CD4-positive, alpha-beta T cell (primary cell): ENCODE measurements at regions not wholly inside any gene's neighbourhood (a gene's known extent, or its start where the extent isn't known, plus 50 kb on each side); places are given as distances from the start of the nearest gene placed in this dataset.

Source experiments
- ATAC-seq: fragments of 200-7000 bp; cut with Tn5 transposase; one replicate; pipeline ENCODE4 v1.10.0; 2022; ENCODE audit warnings: mild to moderate bottlenecking; ENCODE audit not compliant: poor library complexity
- CTCF ChIA-PET: fragments of 350-600 bp; sonication (Branson Sonifier 250); formaldehyde crosslinking; loops from one replicate; lab custom pipeline; 2021; ENCODE audit warnings: antibody characterized with exemption, inconsistent platforms; lab: Charles Lee
- POLR2A ChIA-PET: fragments of 350-600 bp; sonication (Branson Sonifier 250); formaldehyde crosslinking; loops from one replicate; lab custom pipeline; 2021; ENCODE audit warnings: antibody characterized with exemption, inconsistent platforms; lab: Charles Lee
- DNase-seq, 14 experiments: peaks; one replicate each; pipeline ENCODE4 v3.0.0-alpha.2; 2013 to 2020; ENCODE audit warnings: mixed read lengths in 2 of 14
- H3K27ac ChIP-seq, 2 donors: one replicate each; pipeline versions ENCODE4 v1.5.1 to v1.7.0; 2013; ENCODE audit warnings: low read length in 2 of 2, low read depth in 1 of 2, mild to moderate bottlenecking in 1 of 2
- H3K27me3 ChIP-seq, 2 experiments: 1 replicate in 1 of 2; 2 replicates in 1 of 2; pipeline versions ENCODE4 v1.6.1 to v1.7.0; 2013; ENCODE audit warnings: low read length in 2 of 2, control low read depth in 1 of 2, mild to moderate bottlenecking in 1 of 2, moderate library complexity in 1 of 2; ENCODE audit not compliant: insufficient read depth in 2 of 2, control insufficient read depth in 1 of 2
- H3K36me3 ChIP-seq: one replicate; pipeline ENCODE4 v1.6.1; 2013; ENCODE audit warnings: low read length, control low read depth; ENCODE audit not compliant: insufficient read depth
- H3K4me1 ChIP-seq: one replicate; pipeline ENCODE4 v1.6.1; 2013; ENCODE audit warnings: low read length, control low read depth; ENCODE audit not compliant: insufficient read depth
- H3K4me3 ChIP-seq: one replicate; pipeline ENCODE4 v1.5.1; 2013; ENCODE audit warnings: mild to moderate bottlenecking, low read length, moderate library complexity
- H3K9me3 ChIP-seq, 2 experiments: 1 replicate in 1 of 2; 2 replicates in 1 of 2; pipeline versions ENCODE4 v1.6.1 to v1.7.0; 2013; ENCODE audit warnings: low read length in 2 of 2, mild to moderate bottlenecking in 2 of 2, control low read depth in 1 of 2, moderate library complexity in 1 of 2; ENCODE audit not compliant: control insufficient read depth in 1 of 2, insufficient read depth in 1 of 2
- H3K27ac Mint-ChIP-seq: one replicate; pipeline ENCODE4 v1.8.0; 2020; ENCODE audit warnings: mixed read lengths
- H3K27me3 Mint-ChIP-seq: one replicate; pipeline ENCODE4 v1.8.0; 2021; ENCODE audit warnings: mixed read lengths
- H3K36me3 Mint-ChIP-seq: one replicate; pipeline ENCODE4 v1.8.0; 2021; ENCODE audit warnings: low read depth, mixed read lengths
- H3K4me1 Mint-ChIP-seq: one replicate; pipeline ENCODE4 v1.8.0; 2021; ENCODE audit warnings: low read depth, mixed read lengths
- H3K4me3 Mint-ChIP-seq: one replicate; pipeline ENCODE4 v1.8.0; 2020; ENCODE audit warnings: mild to moderate bottlenecking, mixed read lengths
- H3K9me3 Mint-ChIP-seq: one replicate; pipeline ENCODE4 v1.8.0; 2020; ENCODE audit warnings: mixed read lengths
- intact Hi-C, 2 experiments: fragments of 100-400 bp; cut with DNase I in 1 of 2; cut with micrococcal nuclease in 1 of 2; formaldehyde crosslinking; loops; one replicate each; pipeline versions ENCODE4 v1.15.1 to v1.9.0; 2023 to 2025; cut with DNase I, micrococcal nuclease
- TF ChIP-seq, protein P1 (sequence below): fragments of 200-600 bp; IDR thresholded peaks from one replicate; pipeline ENCODE4 v1.8.0; 2022; ENCODE audit warnings: antibody characterized with exemption, mild to moderate bottlenecking

DNA sequence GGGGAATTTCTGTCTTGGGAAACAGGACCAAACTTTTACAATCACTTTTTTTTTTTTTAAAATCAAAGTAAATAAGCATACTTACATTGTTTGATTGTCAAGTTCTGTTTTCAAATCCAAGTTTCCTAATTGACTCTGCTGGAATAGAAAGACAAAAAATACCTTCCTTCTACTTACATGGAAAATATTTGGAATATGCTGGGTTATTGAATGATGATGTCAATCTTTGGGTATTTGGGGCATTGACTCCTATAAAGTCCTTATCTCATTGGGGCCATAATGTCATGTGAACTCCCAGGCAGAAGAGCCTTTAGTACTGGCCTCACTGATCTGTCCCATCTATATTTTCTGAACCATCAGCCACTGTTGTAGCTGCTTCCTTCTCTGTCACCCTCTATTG lies 122.6 kb upstream of the NOX3 start:
- CTCF ChIA-PET = no interaction called here
- intact Hi-C loops = no loop called here
- Histone ChIP-seq H3K4me3 (no peak overlapping the region), H3K36me3 (no peaks in the 10 kb centered on the region), H3K9me3 (no peaks in the 10 kb centered on the region), H3K27me3 (peaks cover 0 to 4% of the 10 kb centered on the region in 2 experiments), H3K27ac (no peak overlapping the region), H3K4me1 (no peaks in the 10 kb centered on the region)
- H3K4me1 Mint-ChIP-seq = no peaks in the 10 kb centered on the region
- peaks cover 19% of the 10 kb centered on the region for H3K27me3 Mint-ChIP-seq
- H3K27ac Mint-ChIP-seq = no peak overlapping the region
- POLR2A ChIA-PET = no interaction called here
- no peak for ATAC-seq
- DNase-seq = no peak
- TF ChIP-seq, protein P1, sequence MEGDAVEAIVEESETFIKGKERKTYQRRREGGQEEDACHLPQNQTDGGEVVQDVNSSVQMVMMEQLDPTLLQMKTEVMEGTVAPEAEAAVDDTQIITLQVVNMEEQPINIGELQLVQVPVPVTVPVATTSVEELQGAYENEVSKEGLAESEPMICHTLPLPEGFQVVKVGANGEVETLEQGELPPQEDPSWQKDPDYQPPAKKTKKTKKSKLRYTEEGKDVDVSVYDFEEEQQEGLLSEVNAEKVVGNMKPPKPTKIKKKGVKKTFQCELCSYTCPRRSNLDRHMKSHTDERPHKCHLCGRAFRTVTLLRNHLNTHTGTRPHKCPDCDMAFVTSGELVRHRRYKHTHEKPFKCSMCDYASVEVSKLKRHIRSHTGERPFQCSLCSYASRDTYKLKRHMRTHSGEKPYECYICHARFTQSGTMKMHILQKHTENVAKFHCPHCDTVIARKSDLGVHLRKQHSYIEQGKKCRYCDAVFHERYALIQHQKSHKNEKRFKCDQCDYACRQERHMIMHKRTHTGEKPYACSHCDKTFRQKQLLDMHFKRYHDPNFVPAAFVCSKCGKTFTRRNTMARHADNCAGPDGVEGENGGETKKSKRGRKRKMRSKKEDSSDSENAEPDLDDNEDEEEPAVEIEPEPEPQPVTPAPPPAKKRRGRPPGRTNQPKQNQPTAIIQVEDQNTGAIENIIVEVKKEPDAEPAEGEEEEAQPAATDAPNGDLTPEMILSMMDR = no peak
- no peak overlapping the region for H3K4me3 Mint-ChIP-seq
- H3K9me3 Mint-ChIP-seq = no peaks in the 10 kb centered on the region
- no peaks in the 10 kb centered on the region for H3K36me3 Mint-ChIP-seq

DNA sequence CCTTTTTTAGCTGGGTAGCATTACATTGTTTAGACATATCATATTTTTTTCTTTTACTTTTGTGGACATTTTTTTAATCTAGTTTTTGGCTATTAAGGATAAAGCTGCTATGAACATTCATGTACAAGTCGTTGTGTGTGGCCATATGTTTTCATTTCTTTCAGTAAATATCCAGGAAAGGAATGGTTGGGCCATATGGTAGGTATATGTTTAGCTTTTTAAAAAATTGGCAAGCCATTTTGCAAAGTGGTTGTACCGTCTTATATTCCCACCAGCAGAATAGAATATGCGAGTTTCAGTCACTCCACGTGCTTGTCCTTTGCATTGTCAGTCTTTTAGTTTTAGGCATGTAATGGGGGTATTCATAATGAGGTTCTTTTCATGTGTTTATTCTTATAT lies 106.3 kb upstream of the NOX3 start:
- Histone ChIP-seq H3K27ac (no peak overlapping the region), H3K36me3 (no peaks in the 10 kb centered on the region), H3K4me1 (no peaks in the 10 kb centered on the region), H3K27me3 (no peaks in the 10 kb centered on the region), H3K9me3 (no peaks in the 10 kb centered on the region), H3K4me3 (no peak overlapping the region)
- POLR2A ChIA-PET = no interaction called here
- TF ChIP-seq, protein P1 = no peak
- no peaks in the 10 kb centered on the region for H3K9me3 Mint-ChIP-seq
- intact Hi-C loops = no loop called here
- ATAC-seq = no peak
- no peaks in the 10 kb centered on the region for H3K36me3 Mint-ChIP-seq
- CTCF ChIA-PET = no interaction called here
- H3K27me3 Mint-ChIP-seq = no peaks in the 10 kb centered on the region
- no peaks in the 10 kb centered on the region for H3K4me1 Mint-ChIP-seq
- H3K27ac Mint-ChIP-seq = no peak overlapping the region
- no peak for DNase-seq
- no peak overlapping the region for H3K4me3 Mint-ChIP-seq

DNA sequence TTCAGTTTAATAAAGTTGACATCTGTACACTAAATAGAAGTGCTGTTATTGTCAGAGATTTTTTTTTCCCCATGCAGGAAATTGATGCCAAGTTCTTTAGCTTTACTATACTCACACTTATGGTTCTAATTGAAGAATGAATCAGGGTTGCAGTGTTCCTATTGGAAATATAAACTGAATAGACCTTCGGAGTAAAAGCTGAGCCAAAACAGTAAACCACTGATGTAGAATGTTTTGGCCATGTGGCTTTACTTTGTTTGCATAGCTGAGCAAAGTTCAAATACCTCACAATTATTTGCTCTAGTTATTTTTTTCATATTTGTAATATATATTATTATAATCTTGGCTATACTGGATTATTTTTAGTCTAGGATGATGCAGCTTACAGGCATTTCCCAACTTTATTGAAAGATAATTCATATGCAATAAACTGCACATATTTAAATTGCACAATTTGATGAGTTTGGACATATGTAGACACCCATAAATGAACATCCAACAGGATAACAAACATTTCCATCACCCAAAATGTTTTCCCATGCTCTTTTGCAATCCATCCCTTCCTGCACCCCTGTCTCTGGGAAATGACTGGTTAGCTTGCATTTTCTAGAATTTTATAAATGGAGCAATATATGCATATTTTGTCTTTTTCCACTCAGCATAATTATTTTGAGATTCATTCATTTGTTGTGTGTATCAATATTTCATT lies 105.8 kb upstream of the NOX3 start:
- Mint-ChIP-seq H3K4me3 (no peak overlapping the region), H3K27ac (no peak overlapping the region), H3K9me3 (no peaks in the 10 kb centered on the region), H3K4me1 (no peaks in the 10 kb centered on the region), H3K36me3 (no peaks in the 10 kb centered on the region), H3K27me3 (no peaks in the 10 kb centered on the region)
- H3K4me3 ChIP-seq = no peak overlapping the region
- no peaks in the 10 kb centered on the region for H3K4me1 ChIP-seq
- H3K27me3 ChIP-seq = no peaks in the 10 kb centered on the region
- ATAC-seq (no peak), DNase-seq (no peak)
- H3K36me3 ChIP-seq = no peaks in the 10 kb centered on the region
- ChIA-PET CTCF (no interaction called here), POLR2A (no interaction called here)
- no peaks in the 10 kb centered on the region for H3K9me3 ChIP-seq
- H3K27ac ChIP-seq = no peak overlapping the region
- TF ChIP-seq, protein P1 = no peak
- intact Hi-C loops = no loop called here
